GM19043 (cell line): ENCODE measurements at regions not wholly inside any gene's neighbourhood (a gene's known extent, or its start where the extent isn't known, plus 50 kb on each side); places are given as distances from the start of the nearest gene placed in this dataset.

Experiments used
- ATAC-seq: cut with Tn5 transposase; IDR thresholded peaks from one replicate; pipeline ENCODE4 v1.9.1; 2021; ENCODE audit warnings: low read depth; ENCODE audit not compliant: unreplicated experiment

GRCh38 chr11:95586155-95586554 lies 203.4 kb downstream of the FAM76B start:
- no peak for ATAC-seq

- ATAC-seq: no peak
Measured at GRCh38 chr11:95585752-95586077, 203.9 kb downstream of the FAM76B start.

- no peak for ATAC-seq
Measured at GRCh38 chr11:95585069-95585751, 204.4 kb downstream of the FAM76B start.

- peak; percentile 67 for ATAC-seq
Measured at GRCh38 chr11:95584589-95584988, 205.0 kb downstream of the FAM76B start.

GRCh38 chr11:95584180-95584579 lies 205.4 kb downstream of the FAM76B start:
- no peak for ATAC-seq

GRCh38 chr11:95577716-95578460 lies 211.7 kb downstream of the FAM76B start:
- ATAC-seq: no peak

- ATAC-seq: no peak
Measured at GRCh38 chr11:95576146-95576845, 213.3 kb downstream of the FAM76B start.

GRCh38 chr11:95575517-95575916 lies 214.1 kb downstream of the FAM76B start:
- no peak for ATAC-seq

- no peak for ATAC-seq
Measured at GRCh38 chr11:95571718-95572260, 217.8 kb downstream of the FAM76B start.

GRCh38 chr11:95570845-95571244 lies 218.7 kb downstream of the FAM76B start:
- no peak for ATAC-seq

GRCh38 chr11:95569207-95569606 lies 220.4 kb downstream of the FAM76B start:
- ATAC-seq: no peak

GRCh38 chr11:95568281-95568680 lies 221.3 kb downstream of the FAM76B start:
- no peak for ATAC-seq

- ATAC-seq: no peak
Measured at GRCh38 chr11:95567685-95568084, 221.9 kb downstream of the FAM76B start.

GRCh38 chr11:95566211-95566610 lies 223.4 kb downstream of the FAM76B start:
- no peak for ATAC-seq

GRCh38 chr11:95565724-95566141 lies 223.8 kb downstream of the FAM76B start:
- ATAC-seq: no peak

- ATAC-seq: no peak
Measured at GRCh38 chr11:95563859-95564258, 225.7 kb downstream of the FAM76B start.

- ATAC-seq: no peak
Measured at GRCh38 chr11:95563173-95563572, 226.4 kb downstream of the FAM76B start.

GRCh38 chr11:95562196-95562921 lies 227.2 kb downstream of the FAM76B start:
- ATAC-seq: no peak

- no peak for ATAC-seq
Measured at GRCh38 chr11:95559899-95560298, 229.7 kb downstream of the FAM76B start.

- ATAC-seq: no peak
Measured at GRCh38 chr11:95557376-95557775, 232.2 kb downstream of the FAM76B start.
